ES-I3 (cell line): ENCODE measurements at regions not wholly inside any gene's neighbourhood (a gene's known extent, or its start where the extent isn't known, plus 50 kb on each side); places are given as distances from the start of the nearest gene placed in this dataset.

Source experiments
- H3K36me3 ChIP-seq: 2 replicates; pipeline ENCODE4 v1.6.1; 2013; ENCODE audit warnings: mild to moderate bottlenecking, low read length, control low read depth, moderate library complexity; ENCODE audit not compliant: insufficient read depth
- H3K4me1 ChIP-seq: 2 replicates; pipeline ENCODE4 v1.6.1; 2013; ENCODE audit warnings: mild to moderate bottlenecking, control low read depth, low read length; ENCODE audit not compliant: insufficient read depth
- H3K9ac ChIP-seq: 2 replicates; pipeline ENCODE4 v1.6.1; 2013; ENCODE audit warnings: low read depth, mild to moderate bottlenecking, low read length, moderate library complexity
- H3K9me3 ChIP-seq: 2 replicates; pipeline ENCODE4 v1.6.1; 2013; ENCODE audit warnings: mild to moderate bottlenecking, low read length, moderate library complexity; ENCODE audit not compliant: control insufficient read depth, insufficient read depth

GRCh38 chr7:153390955-153391354 lies 631.4 kb downstream of the ACTR3B start:
- Histone ChIP-seq H3K4me1 (no peaks in the 10 kb centered on the region), H3K9me3 (peaks cover 16% of the 10 kb centered on the region), H3K9ac (no peak overlapping the region), H3K36me3 (no peaks in the 10 kb centered on the region)

GRCh38 chr7:153392726-153393125 lies 633.2 kb downstream of the ACTR3B start:
- no peak overlapping the region for H3K9ac ChIP-seq
- H3K9me3 ChIP-seq = peaks cover 16% of the 10 kb centered on the region
- H3K4me1 ChIP-seq = no peaks in the 10 kb centered on the region
- H3K36me3 ChIP-seq = no peaks in the 10 kb centered on the region

- H3K9me3 ChIP-seq = peaks cover 16% of the 10 kb centered on the region
- H3K9ac ChIP-seq = no peak overlapping the region
- H3K4me1 ChIP-seq = no peaks in the 10 kb centered on the region
- no peaks in the 10 kb centered on the region for H3K36me3 ChIP-seq
Measured at GRCh38 chr7:153393666-153394065, 634.1 kb downstream of the ACTR3B start.

GRCh38 chr7:153396475-153396874 lies 636.9 kb downstream of the ACTR3B start:
- Histone ChIP-seq H3K36me3 (no peaks in the 10 kb centered on the region), H3K9me3 (peaks cover 12% of the 10 kb centered on the region), H3K9ac (no peak overlapping the region), H3K4me1 (no peaks in the 10 kb centered on the region)

GRCh38 chr7:153397459-153397858 lies 637.9 kb downstream of the ACTR3B start:
- Histone ChIP-seq H3K9ac (no peak overlapping the region), H3K9me3 (peaks cover 12% of the 10 kb centered on the region), H3K4me1 (no peaks in the 10 kb centered on the region), H3K36me3 (no peaks in the 10 kb centered on the region)

- Histone ChIP-seq H3K36me3 (no peaks in the 10 kb centered on the region), H3K9me3 (peaks cover 11% of the 10 kb centered on the region), H3K4me1 (no peaks in the 10 kb centered on the region), H3K9ac (no peak overlapping the region)
Measured at GRCh38 chr7:153397906-153398305, 638.4 kb downstream of the ACTR3B start.

- Histone ChIP-seq H3K9me3 (peaks cover 7% of the 10 kb centered on the region), H3K4me1 (no peaks in the 10 kb centered on the region), H3K9ac (no peak overlapping the region), H3K36me3 (no peaks in the 10 kb centered on the region)
Measured at GRCh38 chr7:153398370-153398769, 638.8 kb downstream of the ACTR3B start.

GRCh38 chr7:153398789-153399553 lies 639.4 kb downstream of the ACTR3B start:
- peaks cover 3% of the 10 kb centered on the region for H3K9me3 ChIP-seq
- no peaks in the 10 kb centered on the region for H3K4me1 ChIP-seq
- H3K36me3 ChIP-seq = no peaks in the 10 kb centered on the region
- H3K9ac ChIP-seq = no peak overlapping the region

GRCh38 chr7:153399554-153399940 lies 640.0 kb downstream of the ACTR3B start:
- Histone ChIP-seq H3K9ac (no peak overlapping the region), H3K36me3 (no peaks in the 10 kb centered on the region), H3K4me1 (no peaks in the 10 kb centered on the region), H3K9me3 (peaks cover 1% of the 10 kb centered on the region; the same call in 1 of the 2 replicates)

- H3K4me1 ChIP-seq = no peaks in the 10 kb centered on the region
- no peak overlapping the region for H3K9ac ChIP-seq
- H3K9me3 ChIP-seq = no peaks in the 10 kb centered on the region
- H3K36me3 ChIP-seq = no peaks in the 10 kb centered on the region
Measured at GRCh38 chr7:153400735-153401593, 641.4 kb downstream of the ACTR3B start.

- Histone ChIP-seq H3K9me3 (no peaks in the 10 kb centered on the region), H3K9ac (no peak overlapping the region), H3K4me1 (no peaks in the 10 kb centered on the region), H3K36me3 (no peaks in the 10 kb centered on the region)
Measured at GRCh38 chr7:153401795-153402720, 642.5 kb downstream of the ACTR3B start.

GRCh38 chr7:153402721-153403541 lies 643.4 kb downstream of the ACTR3B start:
- no peak overlapping the region for H3K9ac ChIP-seq
- no peaks in the 10 kb centered on the region for H3K4me1 ChIP-seq
- H3K9me3 ChIP-seq = no peaks in the 10 kb centered on the region
- no peaks in the 10 kb centered on the region for H3K36me3 ChIP-seq

GRCh38 chr7:153404124-153404523 lies 644.6 kb downstream of the ACTR3B start:
- no peaks in the 10 kb centered on the region for H3K36me3 ChIP-seq
- no peaks in the 10 kb centered on the region for H3K9me3 ChIP-seq
- no peaks in the 10 kb centered on the region for H3K4me1 ChIP-seq
- no peak overlapping the region for H3K9ac ChIP-seq
